K562 (cell line): ENCODE measurements at regions not wholly inside any gene's neighbourhood (a gene's known extent, or its start where the extent isn't known, plus 50 kb on each side); places are given as distances from the start of the nearest gene placed in this dataset.

Source experiments
- ATAC-seq: fragments of 200-7000 bp; cut with Tn5 transposase; 3 replicates; pipeline ENCODE4 v1.9.1; 2020; ENCODE audit warnings: moderate library complexity
- BruUV-seq: library from RNA; stranded (reverse); fragments of 400-500 nt; replicated peaks from 2 replicates; lab custom pipeline; 2021; lab: Mats Ljungman, UMichigan
- CTCF ChIA-PET: fragments of 300-600 bp; formaldehyde crosslinking; extraction: SDS; loops from one replicate; lab custom pipeline; 2021; ENCODE audit warnings: low intra/inter-chr PET ratio; lab: Yijun Ruan, JAX
- POLR2A ChIA-PET: fragments of 300-600, 350-650 bp; sonication (Branson Sonifier 250); formaldehyde crosslinking; extraction: SDS; loops from one replicate; lab custom pipeline; 2021; ENCODE audit warnings: antibody characterized with exemption, inconsistent platforms; lab: Yijun Ruan, JAX
- DNase-seq, 4 experiments: peaks; one replicate each; pipeline versions ENCODE4 v3.0.0 to v3.0.0-alpha.2; 2011 to 2018; ENCODE audit warnings: low spot score in 3 of 4, mixed read lengths in 3 of 4; ENCODE audit errors: extremely low read depth in 1 of 4
- FAIRE-seq: peaks from 2 replicates; lab custom pipeline; 2011; peaks lifted over from hg19 to GRCh38; lab: Jason Lieb, UNC
- H2AFZ ChIP-seq: 2 replicates; pipeline ENCODE4 v1.6.0; 2011; ENCODE audit warnings: low read depth, low read length, control low read depth, inconsistent platforms
- H3K27ac ChIP-seq: fragments of 200-600 bp; 3 replicates; pipeline ENCODE4 v1.8.0; 2011; ENCODE audit warnings: low read depth, mild to moderate bottlenecking, control low read depth, inconsistent platforms, low read length, moderate library complexity, mixed read lengths; ENCODE audit errors: extremely low read depth
- H3K27me3 ChIP-seq, 2 experiments: fragments of 300-600 bp in 1 of 2; 2 replicates in 1 of 2; 3 replicates in 1 of 2; pipeline versions ENCODE4 v1.6.0 to v1.8.0; 2011; ENCODE audit warnings: inconsistent platforms in 2 of 2, low read length in 2 of 2, mild to moderate bottlenecking in 1 of 2, mixed read lengths in 1 of 2, moderate library complexity in 1 of 2; ENCODE audit not compliant: control insufficient read depth in 2 of 2, insufficient read depth in 2 of 2
- H3K36me3 ChIP-seq: fragments of 300-600 bp; 3 replicates; pipeline ENCODE4 v1.8.0; 2011; ENCODE audit warnings: mild to moderate bottlenecking, low read length, inconsistent platforms; ENCODE audit not compliant: control insufficient read depth, insufficient read depth
- H3K4me1 ChIP-seq, 2 experiments: fragments of 200-600 bp in 1 of 2; replicated peaks in 1 of 2; 2 replicates in 1 of 2; 3 replicates in 1 of 2; pipeline versions ENCODE4 v1.5.1 to v1.8.0; 2011; ENCODE audit warnings: inconsistent platforms in 2 of 2, low read length in 2 of 2, mild to moderate bottlenecking in 1 of 2, mixed read lengths in 1 of 2, moderate library complexity in 1 of 2; ENCODE audit not compliant: control insufficient read depth in 2 of 2, insufficient read depth in 2 of 2
- H3K4me2 ChIP-seq: 2 replicates; pipeline ENCODE4 v1.6.1; 2011; ENCODE audit warnings: low read length, control low read depth, inconsistent platforms, mixed read lengths; ENCODE audit not compliant: insufficient read depth
- H3K4me3 ChIP-seq: fragments of 200-600 bp; sonication (generic), shearing (Covaris generic); 2 replicates; pipeline ENCODE4 v1.5.1; 2016; ENCODE audit warnings: control low read depth, inconsistent platforms
- H3K79me2 ChIP-seq: fragments of 200-600 bp; 3 replicates; pipeline ENCODE4 v1.8.0; 2011; ENCODE audit warnings: low read length, inconsistent platforms; ENCODE audit not compliant: control insufficient read depth, insufficient read depth
- H3K9ac ChIP-seq, 2 experiments: 2 replicates each; pipeline versions ENCODE4 v1.6.0 to v1.6.1; 2011; ENCODE audit warnings: low read depth in 2 of 2, low read length in 2 of 2, control low read depth in 1 of 2, inconsistent platforms in 1 of 2, mild to moderate bottlenecking in 1 of 2, mixed read lengths in 1 of 2; ENCODE audit not compliant: insufficient read depth in 1 of 2
- H3K9me1 ChIP-seq: one replicate; pipeline ENCODE4 v1.6.0; 2011; ENCODE audit warnings: inconsistent platforms, mild to moderate bottlenecking, low read length, moderate library complexity; ENCODE audit not compliant: control insufficient read depth, insufficient read depth
- H3K9me3 ChIP-seq: replicated peaks from 2 replicates; pipeline ENCODE4 v1.5.1; 2011; ENCODE audit warnings: low read depth, low read length, inconsistent platforms; ENCODE audit not compliant: control insufficient read depth, insufficient read depth
- H4K20me1 ChIP-seq: replicated peaks from 2 replicates; pipeline ENCODE4 v1.6.1; 2011; ENCODE audit warnings: low read length, inconsistent platforms, mixed read lengths; ENCODE audit not compliant: control insufficient read depth, insufficient read depth
- COPS2 ChIP-seq: fragments of 450-650 bp; conservative IDR thresholded peaks from 2 replicates; pipeline ENCODE4 v1.6.1; 2016; ENCODE audit warnings: mild to moderate bottlenecking, moderate library complexity
- LEF1 ChIP-seq: fragments of 450-650 bp; IDR thresholded peaks from 2 replicates; pipeline ENCODE4 v1.6.1; 2016; ENCODE audit warnings: mild to moderate bottlenecking
- POLR2AphosphoS5 ChIP-seq: IDR thresholded peaks from 2 replicates; pipeline ENCODE4 v1.6.1; 2011; ENCODE audit warnings: mild to moderate bottlenecking, low read depth, low read length, moderate library complexity; ENCODE audit not compliant: control insufficient read depth, insufficient read depth
- RNF2 ChIP-seq: sonication (generic); IDR thresholded peaks from 2 replicates; pipeline ENCODE4 v1.6.1; 2016
- SMAD2 ChIP-seq: fragments of 150-350 bp; IDR thresholded peaks from 2 replicates; pipeline ENCODE4 v1.6.1; 2014; ENCODE audit warnings: low read depth, mild to moderate bottlenecking, low read length
- SMARCE1 ChIP-seq: fragments of 450-650 bp; IDR thresholded peaks from 2 replicates; pipeline ENCODE4 v1.7.1; 2016; ENCODE audit warnings: mild to moderate bottlenecking
- SRF ChIP-seq, 2 experiments: fragments of 250-450, 450-650 bp in 1 of 2; sonication (Bioruptor Pico) in 1 of 2; sonication (generic) in 1 of 2; formaldehyde crosslinking; IDR thresholded peaks; 2 replicates each; pipeline versions ENCODE4 v1.5.0 to v1.5.1; 2020 to 2022; ENCODE audit warnings: mild to moderate bottlenecking in 1 of 2, missing genetic modification reagents in 1 of 2
- SRSF7 ChIP-seq: fragments of 200-400 bp; formaldehyde crosslinking; optimal IDR thresholded peaks from 2 replicates; pipeline ENCODE3; 2017; ENCODE audit warnings: mild to moderate bottlenecking, low read depth, low read length
- SUPT5H ChIP-seq: fragments of 450-650 bp; IDR thresholded peaks from 2 replicates; pipeline ENCODE4 v1.6.1; 2016
- ZC3H8 ChIP-seq: fragments of 450-650 bp; IDR thresholded peaks from 2 replicates; pipeline ENCODE4 v1.6.1; 2017
- ZNF408 ChIP-seq: fragments of 250-450 bp; sonication (Bioruptor Pico); IDR thresholded peaks from 2 replicates; pipeline ENCODE4 v1.4.0; 2020; ENCODE audit warnings: low read depth, mild to moderate bottlenecking, moderate library complexity
- ZNF785 ChIP-seq: fragments of 250-450 bp; sonication (Bioruptor Pico); IDR thresholded peaks from 2 replicates; pipeline ENCODE4 v1.4.0; 2020; ENCODE audit warnings: mild to moderate bottlenecking
- WGBS: fragments of 100-300 bp; shearing (Covaris generic); methylation state at CpG from one replicate; pipeline ENCODE4 v1.1.6; 2016; ENCODE audit warnings: low coverage, mixed read lengths; ENCODE audit not compliant: insufficient coverage; ENCODE audit errors: missing lambda C conversion rate; 5-methylcytosine and 5-hydroxymethylcytosine counted together
- in situ Hi-C: fragments of 300-500 bp; cut with MboI; formaldehyde crosslinking; loops from 4 replicates; pipeline ENCODE4 v1.15.0; 2018; ENCODE audit warnings: inconsistent platforms, mixed read lengths
- intact Hi-C: fragments of 100-400 bp; cut with micrococcal nuclease; formaldehyde crosslinking; loops from 2 replicates; pipeline ENCODE4 v1.14.2; 2022

GRCh38 chr2:12501469-12502158 is 215.1 kb upstream of the TRIB2 start:
- intact Hi-C loops = no loop called here
- no peaks in the 10 kb centered on the region for H3K9me3 ChIP-seq
- no TSS peak for BruUV-seq
- FAIRE-seq (no peak), ATAC-seq (peak; percentile 36; the same call in 1 of the 3 replicates), DNase-seq (no peak)
- no peak overlapping the region for H3K27ac ChIP-seq
- no peaks in the 10 kb centered on the region for H3K79me2 ChIP-seq
- H3K36me3 ChIP-seq = no peaks in the 10 kb centered on the region
- in situ Hi-C loops = no loop called here
- H2AFZ ChIP-seq = no peak overlapping the region
- H3K27me3 ChIP-seq = no peaks in the 10 kb centered on the region
- H3K9me1 ChIP-seq = no peaks in the 10 kb centered on the region
- 47% methylated on average over 4 of the region's 4 CpGs for WGBS
- ChIA-PET CTCF (interaction anchor here (0.6 kb wide), 1 partner anchor 155 kb away, joined by 5 read pairs; no protein-coding TSS in a partner anchor), POLR2A (interaction anchor here (0.7 to 1.8 kb wide), 2 partner anchors 8 to 9 kb away, joined by 4 read pairs; no protein-coding TSS in a partner anchor)
- H3K4me1 ChIP-seq = peaks cover 0 to 3% of the 10 kb centered on the region in 2 experiments; a peak in 2 of 5 replicates
- TF ChIP-seq SRSF7 (no peak), RNF2 (no peak), SUPT5H (no peak), ZNF785 (CRISPR knock-in tag) (no peak), ZC3H8 (no peak), POLR2AphosphoS5 (no peak), SMAD2 (no peak), SRF (CRISPR knock-in tag; IDR thresholded peaks at IDR 0.05) (no peak), SMARCE1 (no peak), ZNF408 (no peak), LEF1 (no peak), COPS2 (no peak)
- H3K4me2 ChIP-seq = no peak overlapping the region
- no peak overlapping the region for H3K4me3 ChIP-seq
- H4K20me1 ChIP-seq = no peaks in the 10 kb centered on the region
- no peak overlapping the region for H3K9ac ChIP-seq
